ENCODE measurements at regions not wholly inside any gene's neighbourhood (a gene's known extent, or its start where the extent isn't known, plus 50 kb on each side); places are given as distances from the start of the nearest gene placed in this dataset.

DNA sequence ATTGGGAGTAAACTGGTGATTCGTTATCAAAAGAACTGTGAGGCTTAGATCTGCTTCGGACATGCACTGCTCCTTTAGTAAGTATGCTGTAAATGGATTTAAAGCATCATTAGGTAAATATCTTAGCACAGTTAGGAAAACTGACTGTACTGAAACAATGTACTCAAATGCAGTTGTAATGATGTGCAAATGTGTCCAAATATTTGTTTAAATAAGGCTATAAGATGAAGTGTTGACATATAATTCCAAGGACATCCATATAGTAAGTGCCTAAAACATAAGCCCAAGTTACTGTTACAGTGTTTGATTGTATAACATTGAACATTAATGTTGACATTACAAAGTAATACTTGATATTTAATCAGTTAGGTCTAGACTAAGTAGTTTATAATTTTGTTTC is 512.5 kb upstream of the CDH18 start:
- H3K9ac ChIP-seq (ENCODE audit: low read depth, low read length), result no peak overlapping the region
- no peak overlapping the region for H3K4me2 ChIP-seq (ENCODE audit: insufficient read depth, low read length)
- TF ChIP-seq, protein P1, sequence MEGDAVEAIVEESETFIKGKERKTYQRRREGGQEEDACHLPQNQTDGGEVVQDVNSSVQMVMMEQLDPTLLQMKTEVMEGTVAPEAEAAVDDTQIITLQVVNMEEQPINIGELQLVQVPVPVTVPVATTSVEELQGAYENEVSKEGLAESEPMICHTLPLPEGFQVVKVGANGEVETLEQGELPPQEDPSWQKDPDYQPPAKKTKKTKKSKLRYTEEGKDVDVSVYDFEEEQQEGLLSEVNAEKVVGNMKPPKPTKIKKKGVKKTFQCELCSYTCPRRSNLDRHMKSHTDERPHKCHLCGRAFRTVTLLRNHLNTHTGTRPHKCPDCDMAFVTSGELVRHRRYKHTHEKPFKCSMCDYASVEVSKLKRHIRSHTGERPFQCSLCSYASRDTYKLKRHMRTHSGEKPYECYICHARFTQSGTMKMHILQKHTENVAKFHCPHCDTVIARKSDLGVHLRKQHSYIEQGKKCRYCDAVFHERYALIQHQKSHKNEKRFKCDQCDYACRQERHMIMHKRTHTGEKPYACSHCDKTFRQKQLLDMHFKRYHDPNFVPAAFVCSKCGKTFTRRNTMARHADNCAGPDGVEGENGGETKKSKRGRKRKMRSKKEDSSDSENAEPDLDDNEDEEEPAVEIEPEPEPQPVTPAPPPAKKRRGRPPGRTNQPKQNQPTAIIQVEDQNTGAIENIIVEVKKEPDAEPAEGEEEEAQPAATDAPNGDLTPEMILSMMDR (IDR thresholded peaks at IDR 0.05; ENCODE audit: borderline replicate concordance, extremely low read depth, low read length, poor library complexity, severe bottlenecking), result no peak
- TF ChIP-seq EZH2 (IDR thresholded peaks at IDR 0.05; ENCODE audit: borderline replicate concordance, low read depth, low read length, severe bottlenecking), result no peak
- ATAC-seq (ENCODE audit: insufficient read depth, low read depth) (no peak), DNase-seq (no peak)
- no peaks in the 10 kb centered on the region for H4K20me1 ChIP-seq (ENCODE audit: insufficient read depth, low read length)
- no peaks in the 10 kb centered on the region for H3K27me3 ChIP-seq (ENCODE audit: insufficient read depth, low read length, poor library complexity)
- H3K27ac ChIP-seq (ENCODE audit: low read length), result no peak overlapping the region
- no peak overlapping the region for H3K4me3 ChIP-seq (ENCODE audit: low read depth in 1 of 2, low read length in 2 of 2)
- no peaks in the 10 kb centered on the region for H3K9me3 ChIP-seq (ENCODE audit: insufficient read depth, low read length, severe bottlenecking)
- H2AFZ ChIP-seq (ENCODE audit: low read depth, low read length), result no peak overlapping the region
- no peaks in the 10 kb centered on the region for H3K79me2 ChIP-seq (ENCODE audit: insufficient read depth, low read length)
- H3K4me1 ChIP-seq (ENCODE audit: insufficient read depth, low read length), result no peaks in the 10 kb centered on the region
- no peaks in the 10 kb centered on the region for H3K36me3 ChIP-seq (ENCODE audit: insufficient read depth, low read length)

- no peak for TF ChIP-seq EZH2 (IDR thresholded peaks at IDR 0.05; ENCODE audit: borderline replicate concordance, low read depth, low read length, severe bottlenecking)
- TF ChIP-seq, protein P1 (IDR thresholded peaks at IDR 0.05; ENCODE audit: borderline replicate concordance, extremely low read depth, low read length, poor library complexity, severe bottlenecking), result no peak
- no peak overlapping the region for H3K4me2 ChIP-seq (ENCODE audit: insufficient read depth, low read length)
- H3K9me3 ChIP-seq (ENCODE audit: insufficient read depth, low read length, severe bottlenecking), result no peaks in the 10 kb centered on the region
- no peaks in the 10 kb centered on the region for H3K4me1 ChIP-seq (ENCODE audit: insufficient read depth, low read length)
- no peaks in the 10 kb centered on the region for H3K27me3 ChIP-seq (ENCODE audit: insufficient read depth, low read length, poor library complexity)
- no peaks in the 10 kb centered on the region for H4K20me1 ChIP-seq (ENCODE audit: insufficient read depth, low read length)
- DNase-seq (no peak), ATAC-seq (ENCODE audit: insufficient read depth, low read depth) (no peak)
- H3K36me3 ChIP-seq (ENCODE audit: insufficient read depth, low read length), result no peaks in the 10 kb centered on the region
- no peak overlapping the region for H2AFZ ChIP-seq (ENCODE audit: low read depth, low read length)
- H3K79me2 ChIP-seq (ENCODE audit: insufficient read depth, low read length), result no peaks in the 10 kb centered on the region
- no peak overlapping the region for H3K4me3 ChIP-seq (ENCODE audit: low read depth in 1 of 2, low read length in 2 of 2)
- no peak overlapping the region for H3K27ac ChIP-seq (ENCODE audit: low read length)
- no peak overlapping the region for H3K9ac ChIP-seq (ENCODE audit: low read depth, low read length)
These were observed 510.9 kb upstream of the CDH18 start for GRCh38 chr5:20498926-20499325.

DNA sequence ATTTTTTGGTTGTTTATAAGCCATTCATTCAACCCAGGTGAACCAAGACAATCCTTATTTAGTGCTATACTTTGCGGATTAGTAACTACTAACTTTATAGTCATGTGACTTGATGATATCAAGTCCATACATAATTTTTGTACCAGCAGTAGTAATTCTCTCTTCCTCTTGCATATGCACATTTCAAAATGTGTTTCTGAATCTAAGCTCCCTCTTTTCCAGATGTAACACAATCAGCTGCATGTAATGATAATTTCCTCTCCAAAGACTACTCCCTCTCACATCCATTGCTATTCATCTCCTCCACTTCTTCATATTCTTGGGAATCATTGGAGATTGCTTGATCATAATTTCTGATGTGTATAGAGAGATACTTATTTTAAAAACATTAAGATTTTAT is 510.1 kb upstream of the CDH18 start:
- DNase-seq (no peak), ATAC-seq (ENCODE audit: insufficient read depth, low read depth) (no peak)
- Histone ChIP-seq H3K9me3 (ENCODE audit: insufficient read depth, low read length, severe bottlenecking) (no peaks in the 10 kb centered on the region), H4K20me1 (ENCODE audit: insufficient read depth, low read length) (no peaks in the 10 kb centered on the region), H3K79me2 (ENCODE audit: insufficient read depth, low read length) (no peaks in the 10 kb centered on the region), H3K4me3 (ENCODE audit: low read depth in 1 of 2, low read length in 2 of 2) (no peak overlapping the region), H2AFZ (ENCODE audit: low read depth, low read length) (no peak overlapping the region), H3K27ac (ENCODE audit: low read length) (no peak overlapping the region), H3K9ac (ENCODE audit: low read depth, low read length) (no peak overlapping the region), H3K4me1 (ENCODE audit: insufficient read depth, low read length) (no peaks in the 10 kb centered on the region), H3K4me2 (ENCODE audit: insufficient read depth, low read length) (no peak overlapping the region), H3K36me3 (ENCODE audit: insufficient read depth, low read length) (no peaks in the 10 kb centered on the region), H3K27me3 (ENCODE audit: insufficient read depth, low read length, poor library complexity) (no peaks in the 10 kb centered on the region)
- TF ChIP-seq EZH2 (IDR thresholded peaks at IDR 0.05; ENCODE audit: borderline replicate concordance, low read depth, low read length, severe bottlenecking), result no peak
- TF ChIP-seq, protein P1 (IDR thresholded peaks at IDR 0.05; ENCODE audit: borderline replicate concordance, extremely low read depth, low read length, poor library complexity, severe bottlenecking), result no peak

DNA sequence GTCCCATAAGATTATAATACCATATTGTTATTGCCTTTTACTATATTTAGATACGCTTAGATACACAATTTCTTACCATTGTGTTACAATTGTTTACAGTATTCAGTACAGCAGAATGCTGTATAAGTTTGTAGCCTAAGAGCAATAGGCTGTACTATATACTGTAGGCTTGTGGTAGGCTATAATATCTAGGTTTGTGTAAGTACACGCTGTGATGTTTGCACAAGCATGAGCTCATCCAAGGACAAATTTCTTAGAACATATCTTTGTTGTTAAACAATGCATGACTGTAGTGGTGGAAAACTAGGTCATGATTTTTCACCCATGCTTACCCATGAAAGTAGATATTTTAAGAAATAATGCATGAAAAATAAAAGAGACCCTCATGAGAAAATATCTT is 509.4 kb upstream of the CDH18 start:
- H3K4me1 ChIP-seq (ENCODE audit: insufficient read depth, low read length), result no peaks in the 10 kb centered on the region
- no peaks in the 10 kb centered on the region for H3K9me3 ChIP-seq (ENCODE audit: insufficient read depth, low read length, severe bottlenecking)
- no peak overlapping the region for H3K27ac ChIP-seq (ENCODE audit: low read length)
- ATAC-seq (ENCODE audit: insufficient read depth, low read depth) (no peak), DNase-seq (no peak)
- no peak overlapping the region for H3K4me3 ChIP-seq (ENCODE audit: low read depth in 1 of 2, low read length in 2 of 2)
- no peak overlapping the region for H2AFZ ChIP-seq (ENCODE audit: low read depth, low read length)
- H3K27me3 ChIP-seq (ENCODE audit: insufficient read depth, low read length, poor library complexity), result no peaks in the 10 kb centered on the region
- TF ChIP-seq, protein P1 (IDR thresholded peaks at IDR 0.05; ENCODE audit: borderline replicate concordance, extremely low read depth, low read length, poor library complexity, severe bottlenecking), result no peak
- TF ChIP-seq EZH2 (IDR thresholded peaks at IDR 0.05; ENCODE audit: borderline replicate concordance, low read depth, low read length, severe bottlenecking), result no peak
- H3K4me2 ChIP-seq (ENCODE audit: insufficient read depth, low read length), result no peak overlapping the region
- no peaks in the 10 kb centered on the region for H3K79me2 ChIP-seq (ENCODE audit: insufficient read depth, low read length)
- H3K9ac ChIP-seq (ENCODE audit: low read depth, low read length), result no peak overlapping the region
- H4K20me1 ChIP-seq (ENCODE audit: insufficient read depth, low read length), result no peaks in the 10 kb centered on the region
- no peaks in the 10 kb centered on the region for H3K36me3 ChIP-seq (ENCODE audit: insufficient read depth, low read length)

Data from DND-41 (cell line).